ENCODE measurements at regions not wholly inside any gene's neighbourhood (a gene's known extent, or its start where the extent isn't known, plus 50 kb on each side); places are given as distances from the start of the nearest gene placed in this dataset.

DNA sequence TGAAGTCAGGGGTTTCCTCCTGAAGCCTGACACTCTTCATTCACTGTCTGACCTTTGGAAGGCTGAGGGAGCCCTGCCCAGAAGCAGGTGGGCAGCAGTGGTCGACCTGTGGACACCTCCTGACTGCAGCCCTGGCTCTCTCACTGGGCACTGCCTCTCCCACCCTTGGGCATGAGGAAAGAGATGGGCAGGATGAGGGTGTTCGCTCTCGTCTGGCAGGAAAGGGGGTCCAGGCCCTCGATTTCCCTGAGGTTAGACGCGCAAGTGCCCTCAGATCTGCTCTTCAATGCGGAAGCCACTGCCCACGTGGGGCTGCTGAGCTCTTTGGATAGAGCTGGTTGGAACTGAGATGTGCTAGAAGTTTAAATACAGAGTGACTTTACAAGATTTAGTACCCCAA lies 171.9 kb downstream of the AHSP start:
- Histone ChIP-seq H3K27ac (ENCODE audit: low read depth, low read length) (no peak overlapping the region), H3K4me1 (ENCODE audit: control insufficient read depth, insufficient read depth, low read length) (peaks cover 4% of the 10 kb centered on the region), H3K4me3 (ENCODE audit: low read length) (no peak overlapping the region), H3K9me3 (ENCODE audit: control insufficient read depth, low read length) (no peaks in the 10 kb centered on the region), H3K9ac (ENCODE audit: extremely low read depth, low read length, poor library complexity, severe bottlenecking) (no peak overlapping the region), H3K27me3 (ENCODE audit: control insufficient read depth, insufficient read depth, low read length, poor library complexity, severe bottlenecking) (peaks cover 21% of the 10 kb centered on the region), H3K36me3 (ENCODE audit: control insufficient read depth, insufficient read depth, low read length) (peaks cover 19% of the 10 kb centered on the region)
- no peak overlapping the region for H3K4me3 Mint-ChIP-seq
- WGBS, 2 experiments (ENCODE audit: insufficient coverage in 1 of 2, insufficient read length in 1 of 2), result 85% methylated on average over 8 of the region's 8 CpGs; no CpG with 5 or more reads in 1 of the 2 experiments
- no peak overlapping the region for H3K27ac Mint-ChIP-seq
- no peak for DNase-seq
- peaks cover 17% of the 10 kb centered on the region for H3K27me3 Mint-ChIP-seq (ENCODE audit: insufficient read depth)
- H3K4me1 Mint-ChIP-seq, result peaks cover 9% of the 10 kb centered on the region
- peaks cover 23% of the 10 kb centered on the region for H3K36me3 Mint-ChIP-seq (ENCODE audit: low read depth)
- no peaks in the 10 kb centered on the region for H3K9me3 Mint-ChIP-seq
- TF ChIP-seq, protein P1, sequence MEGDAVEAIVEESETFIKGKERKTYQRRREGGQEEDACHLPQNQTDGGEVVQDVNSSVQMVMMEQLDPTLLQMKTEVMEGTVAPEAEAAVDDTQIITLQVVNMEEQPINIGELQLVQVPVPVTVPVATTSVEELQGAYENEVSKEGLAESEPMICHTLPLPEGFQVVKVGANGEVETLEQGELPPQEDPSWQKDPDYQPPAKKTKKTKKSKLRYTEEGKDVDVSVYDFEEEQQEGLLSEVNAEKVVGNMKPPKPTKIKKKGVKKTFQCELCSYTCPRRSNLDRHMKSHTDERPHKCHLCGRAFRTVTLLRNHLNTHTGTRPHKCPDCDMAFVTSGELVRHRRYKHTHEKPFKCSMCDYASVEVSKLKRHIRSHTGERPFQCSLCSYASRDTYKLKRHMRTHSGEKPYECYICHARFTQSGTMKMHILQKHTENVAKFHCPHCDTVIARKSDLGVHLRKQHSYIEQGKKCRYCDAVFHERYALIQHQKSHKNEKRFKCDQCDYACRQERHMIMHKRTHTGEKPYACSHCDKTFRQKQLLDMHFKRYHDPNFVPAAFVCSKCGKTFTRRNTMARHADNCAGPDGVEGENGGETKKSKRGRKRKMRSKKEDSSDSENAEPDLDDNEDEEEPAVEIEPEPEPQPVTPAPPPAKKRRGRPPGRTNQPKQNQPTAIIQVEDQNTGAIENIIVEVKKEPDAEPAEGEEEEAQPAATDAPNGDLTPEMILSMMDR (conservative IDR thresholded peaks at IDR 0.05), result no peak

DNA sequence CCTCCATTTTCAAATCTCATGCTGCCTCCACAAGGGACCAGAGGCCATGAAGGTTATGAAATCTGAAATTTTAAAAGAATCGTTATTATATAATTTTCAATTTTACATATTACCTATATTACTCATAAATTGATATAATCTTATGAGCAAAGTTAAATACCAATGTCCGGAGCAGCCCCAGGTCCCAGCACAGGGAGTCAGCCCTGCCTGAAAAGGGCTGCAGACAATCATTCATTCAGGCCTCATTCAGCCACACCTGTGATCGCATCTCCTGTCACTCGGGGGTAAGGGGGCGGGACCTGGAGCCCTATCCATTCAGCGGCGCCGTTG lies 172.5 kb downstream of the AHSP start:
- Mint-ChIP-seq H3K27ac (no peak overlapping the region), H3K4me1 (peaks cover 9% of the 10 kb centered on the region), H3K36me3 (ENCODE audit: low read depth) (peaks cover 29% of the 10 kb centered on the region), H3K9me3 (no peaks in the 10 kb centered on the region), H3K4me3 (peak overlapping the region; percentile 78), H3K27me3 (ENCODE audit: insufficient read depth) (peaks cover 17% of the 10 kb centered on the region)
- peak overlapping the region; percentile 96 for H3K4me3 ChIP-seq (ENCODE audit: low read length)
- no peak for DNase-seq
- TF ChIP-seq, protein P1 (conservative IDR thresholded peaks at IDR 0.05), result no peak
- peaks cover 4% of the 10 kb centered on the region for H3K4me1 ChIP-seq (ENCODE audit: control insufficient read depth, insufficient read depth, low read length)
- H3K36me3 ChIP-seq (ENCODE audit: control insufficient read depth, insufficient read depth, low read length), result peaks cover 24% of the 10 kb centered on the region
- peaks cover 21% of the 10 kb centered on the region for H3K27me3 ChIP-seq (ENCODE audit: control insufficient read depth, insufficient read depth, low read length, poor library complexity, severe bottlenecking)
- H3K9ac ChIP-seq (ENCODE audit: extremely low read depth, low read length, poor library complexity, severe bottlenecking), result peak overlapping the region; percentile 79
- H3K27ac ChIP-seq (ENCODE audit: low read depth, low read length), result no peak overlapping the region
- H3K9me3 ChIP-seq (ENCODE audit: control insufficient read depth, low read length), result no peaks in the 10 kb centered on the region
- 3 to 6% methylated on average over 6 to 7 of the region's 8 CpGs for WGBS, 2 experiments (ENCODE audit: insufficient coverage in 1 of 2, insufficient read length in 1 of 2)

GRCh38 chr16:31700530-31701388 lies 172.8 kb upstream of the ZNF267 start:
- H3K27ac Mint-ChIP-seq, result peak overlapping the region; percentile 80
- DNase-seq, result peak; percentile 98
- H3K9ac ChIP-seq (ENCODE audit: extremely low read depth, low read length, poor library complexity, severe bottlenecking), result peak overlapping the region; percentile 79

More at GRCh38 chr16:31700530-31701388, 172.8 kb upstream of the ZNF267 start:
- H3K4me1 Mint-ChIP-seq, result peaks cover 9% of the 10 kb centered on the region
- Histone ChIP-seq H3K27me3 (ENCODE audit: control insufficient read depth, insufficient read depth, low read length, poor library complexity, severe bottlenecking) (peaks cover 21% of the 10 kb centered on the region), H3K4me3 (ENCODE audit: low read length) (peak overlapping the region; percentile 96), H3K4me1 (ENCODE audit: control insufficient read depth, insufficient read depth, low read length) (peaks cover 4% of the 10 kb centered on the region), H3K27ac (ENCODE audit: low read depth, low read length) (no peak overlapping the region), H3K36me3 (ENCODE audit: control insufficient read depth, insufficient read depth, low read length) (peaks cover 29% of the 10 kb centered on the region), H3K9me3 (ENCODE audit: control insufficient read depth, low read length) (no peaks in the 10 kb centered on the region)
- TF ChIP-seq, protein P1 (conservative IDR thresholded peaks at IDR 0.05), result peak; percentile 31
- H3K4me3 Mint-ChIP-seq, result peak overlapping the region; percentile 78
- no peaks in the 10 kb centered on the region for H3K9me3 Mint-ChIP-seq
- WGBS, 2 experiments (ENCODE audit: insufficient coverage in 1 of 2, insufficient read length in 1 of 2), result 3 to 10% methylated on average over 16 to 56 of the region's 56 CpGs
- H3K27me3 Mint-ChIP-seq (ENCODE audit: insufficient read depth), result peaks cover 17% of the 10 kb centered on the region
- H3K36me3 Mint-ChIP-seq (ENCODE audit: low read depth), result peaks cover 30% of the 10 kb centered on the region

All from endodermal cell (in vitro differentiated cells).